CD4-positive, alpha-beta T cell (primary cell): ENCODE measurements at regions not wholly inside any gene's neighbourhood (a gene's known extent, or its start where the extent isn't known, plus 50 kb on each side); places are given as distances from the start of the nearest gene placed in this dataset.

ENCODE experiments used
- ATAC-seq: fragments of 200-7000 bp; cut with Tn5 transposase; one replicate; pipeline ENCODE4 v1.10.0; 2022; ENCODE audit warnings: mild to moderate bottlenecking; ENCODE audit not compliant: poor library complexity
- CTCF ChIA-PET: fragments of 350-600 bp; sonication (Branson Sonifier 250); formaldehyde crosslinking; loops from one replicate; lab custom pipeline; 2021; ENCODE audit warnings: antibody characterized with exemption, inconsistent platforms; lab: Charles Lee
- POLR2A ChIA-PET: fragments of 350-600 bp; sonication (Branson Sonifier 250); formaldehyde crosslinking; loops from one replicate; lab custom pipeline; 2021; ENCODE audit warnings: antibody characterized with exemption, inconsistent platforms; lab: Charles Lee
- DNase-seq, 14 experiments: peaks; one replicate each; pipeline ENCODE4 v3.0.0-alpha.2; 2013 to 2020; ENCODE audit warnings: mixed read lengths in 2 of 14
- H3K27ac ChIP-seq, 2 donors: one replicate each; pipeline versions ENCODE4 v1.5.1 to v1.7.0; 2013; ENCODE audit warnings: low read length in 2 of 2, low read depth in 1 of 2, mild to moderate bottlenecking in 1 of 2
- H3K27me3 ChIP-seq, 2 experiments: 1 replicate in 1 of 2; 2 replicates in 1 of 2; pipeline versions ENCODE4 v1.6.1 to v1.7.0; 2013; ENCODE audit warnings: low read length in 2 of 2, control low read depth in 1 of 2, mild to moderate bottlenecking in 1 of 2, moderate library complexity in 1 of 2; ENCODE audit not compliant: insufficient read depth in 2 of 2, control insufficient read depth in 1 of 2
- H3K36me3 ChIP-seq: one replicate; pipeline ENCODE4 v1.6.1; 2013; ENCODE audit warnings: low read length, control low read depth; ENCODE audit not compliant: insufficient read depth
- H3K4me1 ChIP-seq: one replicate; pipeline ENCODE4 v1.6.1; 2013; ENCODE audit warnings: low read length, control low read depth; ENCODE audit not compliant: insufficient read depth
- H3K4me3 ChIP-seq: one replicate; pipeline ENCODE4 v1.5.1; 2013; ENCODE audit warnings: mild to moderate bottlenecking, low read length, moderate library complexity
- H3K9me3 ChIP-seq, 2 experiments: 1 replicate in 1 of 2; 2 replicates in 1 of 2; pipeline versions ENCODE4 v1.6.1 to v1.7.0; 2013; ENCODE audit warnings: low read length in 2 of 2, mild to moderate bottlenecking in 2 of 2, control low read depth in 1 of 2, moderate library complexity in 1 of 2; ENCODE audit not compliant: control insufficient read depth in 1 of 2, insufficient read depth in 1 of 2
- H3K27ac Mint-ChIP-seq: one replicate; pipeline ENCODE4 v1.8.0; 2020; ENCODE audit warnings: mixed read lengths
- H3K27me3 Mint-ChIP-seq: one replicate; pipeline ENCODE4 v1.8.0; 2021; ENCODE audit warnings: mixed read lengths
- H3K36me3 Mint-ChIP-seq: one replicate; pipeline ENCODE4 v1.8.0; 2021; ENCODE audit warnings: low read depth, mixed read lengths
- H3K4me1 Mint-ChIP-seq: one replicate; pipeline ENCODE4 v1.8.0; 2021; ENCODE audit warnings: low read depth, mixed read lengths
- H3K4me3 Mint-ChIP-seq: one replicate; pipeline ENCODE4 v1.8.0; 2020; ENCODE audit warnings: mild to moderate bottlenecking, mixed read lengths
- H3K9me3 Mint-ChIP-seq: one replicate; pipeline ENCODE4 v1.8.0; 2020; ENCODE audit warnings: mixed read lengths
- CTCF ChIP-seq: fragments of 200-600 bp; IDR thresholded peaks from one replicate; pipeline ENCODE4 v1.8.0; 2022; ENCODE audit warnings: antibody characterized with exemption, mild to moderate bottlenecking
- intact Hi-C, 2 experiments: fragments of 100-400 bp; cut with DNase I in 1 of 2; cut with micrococcal nuclease in 1 of 2; formaldehyde crosslinking; loops; one replicate each; pipeline versions ENCODE4 v1.15.1 to v1.9.0; 2023 to 2025; cut with DNase I, micrococcal nuclease

GRCh38 chr17:13400491-13400890 lies 201.2 kb downstream of the HS3ST3A1 start:
- ChIA-PET POLR2A (no interaction called here), CTCF (no interaction called here)
- Mint-ChIP-seq H3K4me3 (no peak overlapping the region), H3K4me1 (no peaks in the 10 kb centered on the region), H3K36me3 (no peaks in the 10 kb centered on the region), H3K27ac (no peak overlapping the region), H3K9me3 (no peaks in the 10 kb centered on the region), H3K27me3 (peaks cover 10% of the 10 kb centered on the region)
- H3K4me1 ChIP-seq: no peaks in the 10 kb centered on the region
- intact Hi-C loops: no loop called here
- no peak for DNase-seq
- peaks cover 0 to 4% of the 10 kb centered on the region in 2 experiments for H3K27me3 ChIP-seq
- no peaks in the 10 kb centered on the region for H3K36me3 ChIP-seq
- no peaks in the 10 kb centered on the region for H3K9me3 ChIP-seq
- H3K27ac ChIP-seq: no peak overlapping the region
- no peak for ATAC-seq
- H3K4me3 ChIP-seq: no peak overlapping the region
- no peak for TF ChIP-seq CTCF

- Mint-ChIP-seq H3K27me3 (peaks cover 10% of the 10 kb centered on the region), H3K9me3 (no peaks in the 10 kb centered on the region), H3K4me1 (no peaks in the 10 kb centered on the region), H3K4me3 (no peak overlapping the region), H3K36me3 (no peaks in the 10 kb centered on the region), H3K27ac (no peak overlapping the region)
- H3K36me3 ChIP-seq: no peaks in the 10 kb centered on the region
- no peak overlapping the region for H3K27ac ChIP-seq
- no peaks in the 10 kb centered on the region for H3K4me1 ChIP-seq
- no peak overlapping the region for H3K4me3 ChIP-seq
- intact Hi-C loops: no loop called here
- ATAC-seq (no peak), DNase-seq (no peak)
- H3K27me3 ChIP-seq: peaks cover 0 to 4% of the 10 kb centered on the region in 2 experiments
- no peak for TF ChIP-seq CTCF
- no peaks in the 10 kb centered on the region for H3K9me3 ChIP-seq
- ChIA-PET CTCF (no interaction called here), POLR2A (no interaction called here)
Observed at GRCh38 chr17:13398853-13399252, 202.9 kb downstream of the HS3ST3A1 start.

GRCh38 chr17:13398091-13398490 lies 203.6 kb downstream of the HS3ST3A1 start:
- Mint-ChIP-seq H3K4me3 (no peak overlapping the region), H3K4me1 (no peaks in the 10 kb centered on the region), H3K9me3 (no peaks in the 10 kb centered on the region), H3K36me3 (no peaks in the 10 kb centered on the region), H3K27me3 (peaks cover 8% of the 10 kb centered on the region), H3K27ac (no peak overlapping the region)
- CTCF ChIA-PET: no interaction called here
- POLR2A ChIA-PET: no interaction called here
- no peaks in the 10 kb centered on the region for H3K36me3 ChIP-seq
- intact Hi-C loops: no loop called here
- H3K4me1 ChIP-seq: no peaks in the 10 kb centered on the region
- no peak for TF ChIP-seq CTCF
- ATAC-seq (no peak), DNase-seq (no peak)
- H3K9me3 ChIP-seq: no peaks in the 10 kb centered on the region
- H3K27me3 ChIP-seq: peaks cover 0 to under 1% of the 10 kb centered on the region in 2 experiments
- no peak overlapping the region for H3K27ac ChIP-seq
- no peak overlapping the region for H3K4me3 ChIP-seq
